Anterior cingulate cortex (tissue), 58 donors: ENCODE measurements at regions not wholly inside any gene's neighbourhood (a gene's known extent, or its start where the extent isn't known, plus 50 kb on each side); places are given as distances from the start of the nearest gene placed in this dataset.
"Not testable (repeated sequence)": the region's sequence is repeated elsewhere in the genome, so short reads cannot be mapped to it uniquely, and the experiment has no call there.

Experiments used
- DNase-seq, 58 donors: peaks; one replicate each; lab custom pipeline; 2025; lab: John Stamatoyannopoulos, UW

DNA sequence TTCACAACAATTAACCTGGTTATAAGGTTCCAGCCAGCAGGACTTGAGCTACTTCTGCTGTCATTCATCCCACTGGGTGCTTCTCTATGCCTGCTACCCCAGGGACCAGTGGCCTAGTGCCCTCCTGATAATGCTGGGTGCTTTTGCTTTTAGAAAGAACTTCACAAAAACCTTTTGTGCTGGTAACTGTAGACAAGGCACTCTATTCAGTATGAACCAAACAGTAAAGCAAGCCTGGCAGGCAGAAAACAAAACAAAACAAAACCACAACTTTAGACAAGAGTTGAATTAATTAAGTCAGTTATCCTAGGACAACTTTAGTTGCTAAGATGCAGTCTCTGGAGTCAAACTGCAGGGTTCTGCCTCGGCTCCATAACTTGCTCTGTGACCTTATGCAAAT is 61.9 kb upstream of the ADGRL2 start:
- DNase-seq = no peak

DNA sequence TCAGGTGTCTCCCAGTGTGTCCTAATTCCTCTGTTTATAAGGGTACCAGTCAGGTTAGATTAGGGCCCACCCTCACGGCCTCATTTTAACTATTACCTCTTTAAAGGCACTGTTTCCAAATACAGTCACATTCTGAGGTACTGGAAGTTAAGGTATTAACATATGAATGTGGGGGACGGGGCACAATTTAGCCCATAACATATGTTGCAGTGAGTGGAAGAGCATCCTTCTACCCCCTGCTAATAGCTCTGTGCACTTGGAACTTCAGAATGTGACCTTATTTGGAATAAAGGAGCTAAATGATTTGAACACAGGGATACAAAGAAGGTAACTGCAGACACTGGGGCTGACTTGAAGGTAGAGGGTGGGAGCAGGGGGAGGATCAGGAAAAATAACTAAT is 67.3 kb upstream of the ADGRL2 start:
- no peak for DNase-seq

GRCh38 chr1:81731989-81732388 is 68.7 kb upstream of the ADGRL2 start:
- DNase-seq = no peak

DNA sequence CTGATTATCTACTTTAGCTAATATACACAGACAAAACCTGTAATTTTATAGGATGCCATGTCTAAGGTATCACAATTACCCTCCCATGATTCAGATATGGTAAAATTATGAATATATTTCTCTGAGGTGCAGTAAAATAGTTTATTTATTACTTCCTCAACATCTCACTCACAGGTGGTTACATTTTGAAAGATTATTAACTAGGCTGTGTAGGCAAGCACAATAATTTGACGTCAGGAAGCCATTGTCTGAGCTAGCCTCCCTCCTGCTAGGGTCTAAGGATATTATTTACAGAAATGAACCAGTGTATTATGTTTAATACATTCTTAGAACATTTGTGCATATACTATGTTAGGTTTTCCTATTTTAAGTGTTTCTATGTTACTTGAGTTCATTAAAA is 69.9 kb upstream of the ADGRL2 start:
- DNase-seq = no peak

- not testable (repeated sequence) for DNase-seq
These were observed 70.4 kb upstream of the ADGRL2 start for GRCh38 chr1:81730299-81730698.

GRCh38 chr1:81729818-81730217 is 70.9 kb upstream of the ADGRL2 start:
- no peak for DNase-seq

DNA sequence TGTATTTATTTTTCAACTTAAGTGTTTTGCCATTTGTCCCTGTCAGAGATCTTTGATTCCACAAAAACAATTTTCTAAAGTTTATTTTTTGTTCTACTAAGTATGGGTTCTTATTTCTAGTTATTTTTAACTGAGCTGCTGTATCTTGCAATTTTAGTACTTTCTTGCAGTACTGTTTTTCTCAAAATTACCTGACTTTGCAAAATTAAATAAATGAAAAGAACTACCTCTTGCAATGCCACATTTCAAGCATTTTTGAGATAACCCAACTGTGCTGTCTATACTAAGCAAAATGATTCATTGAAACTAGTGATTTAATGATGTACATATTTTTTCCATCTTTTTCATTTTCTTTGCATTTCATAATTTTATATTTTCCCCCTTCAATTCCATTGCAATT is 71.5 kb upstream of the ADGRL2 start:
- DNase-seq = no peak

DNA sequence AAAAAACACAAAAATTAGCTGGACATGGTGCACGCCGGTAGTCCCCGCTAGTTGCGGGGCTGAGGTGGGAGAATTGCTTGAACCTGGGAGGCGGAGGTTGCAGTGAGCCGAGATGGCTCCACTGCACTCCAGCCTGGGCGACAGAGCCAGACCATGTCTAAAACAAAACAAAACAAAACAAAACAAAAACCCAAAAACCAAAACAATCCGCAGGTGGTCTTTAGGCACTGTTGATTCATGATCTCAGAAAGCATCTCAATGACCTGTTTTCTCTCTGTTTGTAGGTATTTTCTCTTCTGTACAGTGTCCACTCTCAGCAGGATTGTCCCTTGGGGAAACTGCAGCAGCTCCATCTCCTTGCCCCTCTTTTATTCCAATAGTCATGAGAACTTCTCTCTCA is 74.9 kb upstream of the ADGRL2 start:
- no peak for DNase-seq

DNA sequence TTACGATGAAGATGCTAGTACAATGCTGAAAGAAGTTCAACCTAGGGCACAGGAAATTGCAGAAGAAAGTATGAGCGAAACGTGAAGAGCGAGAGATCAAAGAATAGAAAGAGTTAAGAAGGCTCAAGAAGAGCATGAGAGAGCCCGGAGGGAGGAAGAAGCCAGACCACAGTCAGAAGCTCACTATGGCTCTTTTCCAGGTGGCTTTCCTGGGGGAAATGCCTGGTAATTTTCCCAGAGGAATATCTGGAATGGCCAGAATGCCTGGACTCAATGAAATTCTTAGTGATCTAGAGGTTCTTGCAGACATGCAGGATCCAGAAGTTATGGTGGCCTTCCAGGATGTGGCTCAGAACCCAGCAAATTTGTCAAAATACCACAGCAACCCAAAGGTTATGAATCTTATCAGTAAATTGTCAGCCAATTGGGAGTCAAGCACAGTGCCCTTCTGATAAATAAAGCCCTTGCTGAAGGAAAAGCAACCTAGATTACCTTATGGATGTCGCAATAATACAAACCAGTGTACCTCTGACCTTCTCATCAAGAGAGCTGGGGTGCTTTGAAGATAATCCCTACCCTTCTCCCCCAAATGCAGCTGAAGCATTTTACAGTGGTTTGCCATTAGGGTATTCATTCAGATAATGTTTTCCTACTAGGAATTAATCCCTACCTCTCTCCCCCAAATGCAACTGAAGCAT is 78.0 kb upstream of the ADGRL2 start:
- DNase-seq = not testable (repeated sequence)

DNA sequence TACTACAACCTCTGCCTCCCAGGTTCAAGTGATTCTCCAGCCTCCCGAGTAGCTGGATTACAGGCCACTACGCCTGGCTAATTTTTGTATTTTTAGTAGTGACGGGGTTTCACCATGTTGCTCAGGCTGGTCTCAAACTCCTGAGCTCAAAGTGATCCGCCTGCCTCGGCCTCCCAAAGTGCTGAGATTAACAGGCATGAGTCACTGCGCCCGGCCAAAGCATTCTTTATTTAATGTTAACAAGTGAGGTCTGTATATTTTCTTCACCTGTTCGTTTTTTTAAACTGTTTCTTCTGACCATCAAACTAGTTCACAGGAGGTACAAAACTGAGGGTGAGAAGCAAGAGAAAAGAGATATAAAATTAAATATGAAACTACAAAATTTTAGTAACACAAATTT is 80.5 kb upstream of the ADGRL2 start:
- not testable (repeated sequence) for DNase-seq

GRCh38 chr1:81717230-81717629 is 83.5 kb upstream of the ADGRL2 start:
- DNase-seq = no peak

- DNase-seq = no peak
These were observed 85.3 kb upstream of the ADGRL2 start for GRCh38 chr1:81715391-81715790.

GRCh38 chr1:81714636-81715035 is 86.1 kb upstream of the ADGRL2 start:
- no peak for DNase-seq

DNA sequence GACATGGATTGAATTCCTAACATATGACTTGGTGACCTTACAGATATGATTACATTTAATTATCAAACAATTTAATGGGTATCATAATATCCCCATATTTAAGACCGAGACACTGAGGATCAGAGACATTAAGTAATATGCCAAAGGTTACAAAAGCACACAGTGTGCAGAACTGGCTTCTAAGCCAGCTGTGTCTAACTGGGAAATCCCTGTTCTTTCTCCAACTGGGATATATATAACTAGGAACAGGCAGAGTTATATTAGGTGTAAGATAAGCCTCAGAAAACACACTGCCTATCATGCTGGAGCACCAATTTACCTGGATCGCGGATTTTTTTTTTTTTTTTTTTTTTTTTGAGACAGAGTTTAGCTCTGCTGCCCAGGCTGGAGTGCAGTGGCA is 88.3 kb upstream of the ADGRL2 start:
- no peak for DNase-seq

DNA sequence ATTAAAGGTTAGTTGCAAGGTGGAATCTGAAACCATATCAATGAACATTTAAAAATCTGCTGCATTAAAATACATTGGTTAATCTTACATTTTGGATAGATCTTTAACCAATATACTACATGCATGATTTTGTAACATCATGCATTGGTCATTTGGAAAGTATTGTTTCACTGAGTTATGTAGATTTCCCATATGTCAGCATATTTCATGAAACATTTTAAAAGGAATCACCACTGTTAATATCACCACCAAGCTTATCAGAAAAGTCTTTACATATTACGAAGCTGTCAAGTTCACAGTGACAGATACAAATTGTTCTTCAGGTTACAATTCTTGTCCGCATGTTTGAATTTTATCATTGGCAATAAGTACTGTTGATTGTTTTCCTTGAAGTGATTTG is 89.9 kb upstream of the ADGRL2 start:
- DNase-seq = no peak

DNA sequence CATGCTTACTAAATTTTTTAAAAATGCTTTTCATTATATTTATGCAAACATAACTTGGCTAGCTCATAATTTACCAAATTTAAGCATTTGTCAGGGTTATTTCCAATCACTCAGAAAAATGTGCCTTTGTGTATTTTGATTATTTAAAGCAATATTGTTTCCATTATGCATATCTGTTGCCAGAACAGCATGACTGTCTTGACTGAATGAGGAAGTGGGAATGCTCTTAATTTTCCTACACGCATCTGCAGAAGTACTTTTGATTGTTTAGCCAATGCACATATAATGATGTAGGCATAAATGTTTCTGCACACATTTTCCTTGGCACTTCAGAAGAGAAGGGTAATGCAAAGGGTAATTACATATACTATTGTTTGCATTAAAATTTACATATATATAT is 92.5 kb upstream of the ADGRL2 start:
- no peak for DNase-seq

DNA sequence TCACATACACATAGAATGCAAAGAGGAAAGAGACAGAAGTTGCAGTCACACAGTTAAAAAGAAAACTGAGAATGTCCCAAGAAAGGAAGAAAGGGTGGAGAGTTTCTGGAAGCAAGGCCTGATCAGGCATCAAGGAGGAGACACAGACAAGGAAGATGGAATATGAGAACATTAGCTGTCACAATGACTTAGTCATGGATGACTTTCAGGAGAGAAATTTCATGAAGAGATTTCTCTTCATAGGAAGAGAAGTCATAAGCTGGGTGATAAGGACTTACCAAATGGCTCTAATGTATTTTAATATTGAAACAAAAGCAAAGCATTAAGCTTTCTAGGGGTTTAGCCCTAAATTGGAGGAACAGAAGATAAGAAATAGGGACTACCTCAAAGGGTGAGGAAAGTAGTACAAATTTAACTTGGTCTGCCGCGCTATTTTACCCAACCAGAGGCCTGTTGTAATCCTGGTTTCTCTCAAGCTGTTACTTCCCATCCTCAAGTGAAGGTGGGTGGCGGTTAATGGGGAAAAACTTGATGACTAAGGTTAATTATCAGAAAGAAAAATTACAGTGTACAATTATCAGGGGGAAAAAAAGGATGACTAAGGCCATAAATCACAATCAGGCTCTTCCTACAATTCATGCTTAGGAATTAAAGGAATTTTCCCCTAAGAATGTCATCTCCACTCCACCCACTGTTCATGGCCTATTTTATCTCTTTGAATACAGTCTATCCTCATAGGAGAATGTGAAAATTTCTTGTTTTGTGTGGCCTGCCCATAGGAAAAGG is 93.9 kb upstream of the ADGRL2 start:
- DNase-seq = no peak

DNA sequence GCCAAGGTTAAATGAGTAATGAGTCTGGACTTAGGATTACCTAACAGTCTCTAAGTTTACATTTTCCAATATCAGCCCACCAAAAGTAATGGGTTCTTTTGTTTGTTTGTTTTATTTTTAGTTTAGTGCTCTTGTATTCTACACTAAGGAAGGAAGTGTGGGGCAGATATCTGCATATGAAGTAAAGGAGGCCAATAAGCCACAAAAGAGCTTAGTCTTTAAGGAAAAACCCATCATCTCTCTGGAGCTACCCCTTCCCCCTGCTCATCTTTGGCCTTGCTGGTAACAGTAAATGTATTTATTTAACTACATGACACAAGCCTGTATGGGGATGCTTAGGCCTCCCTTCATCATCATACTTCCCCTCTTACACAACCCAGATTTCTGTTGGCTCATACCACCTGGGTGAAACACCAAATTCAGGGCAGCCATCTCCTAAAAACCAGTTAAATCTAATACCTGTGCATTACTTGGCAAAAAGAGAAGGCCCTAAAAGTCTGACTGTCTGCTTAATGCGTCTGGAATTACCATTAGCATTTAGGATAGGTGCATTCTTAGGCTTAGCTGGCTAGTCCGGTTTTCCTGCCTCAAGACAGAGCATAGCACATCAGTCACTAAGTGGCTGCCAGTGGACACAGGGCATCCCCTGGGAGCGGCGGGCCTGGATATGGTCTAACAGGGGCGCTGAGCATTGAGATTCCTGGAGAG is 96.8 kb upstream of the ADGRL2 start:
- DNase-seq = no peak

- no peak for DNase-seq
These were observed 97.4 kb upstream of the ADGRL2 start for GRCh38 chr1:81703391-81703755.

- DNase-seq = no peak
These were observed 97.8 kb upstream of the ADGRL2 start for GRCh38 chr1:81702903-81703302.

DNA sequence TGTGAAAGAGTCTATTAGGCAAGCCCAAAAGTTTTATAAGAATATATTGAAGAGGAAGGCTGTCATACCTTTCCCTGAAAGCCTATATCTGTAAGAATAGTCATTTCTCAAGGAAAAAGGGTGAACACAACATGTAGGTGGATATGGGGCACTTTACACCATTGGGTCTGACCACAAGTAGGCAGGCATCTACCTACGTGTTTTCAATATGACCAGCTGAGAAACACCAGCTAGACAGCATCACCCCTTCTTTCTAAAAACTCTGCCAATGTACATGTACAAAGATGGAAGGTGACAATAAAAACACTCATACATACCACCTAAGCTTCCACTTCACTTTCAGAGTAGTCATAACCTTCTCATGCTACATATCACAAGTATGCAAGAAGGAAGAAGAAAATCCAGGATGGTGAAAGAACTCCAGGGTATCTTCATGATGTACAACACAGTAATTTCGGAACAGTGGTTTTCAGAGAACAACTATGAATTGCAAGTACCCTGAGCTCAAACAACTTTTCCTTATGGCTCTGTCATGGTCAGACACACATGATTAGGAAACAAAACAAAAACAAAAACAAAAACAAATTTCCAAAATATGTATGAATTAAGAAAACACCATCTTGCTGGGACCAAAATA is 98.5 kb upstream of the ADGRL2 start:
- no peak for DNase-seq
